ENCODE measurements at regions not wholly inside any gene's neighbourhood (a gene's known extent, or its start where the extent isn't known, plus 50 kb on each side); places are given as distances from the start of the nearest gene placed in this dataset.

GRCh38 chr12:90067791-90068190 is 359.2 kb upstream of the ATP2B1 start:
- DNase-seq = no peak

DNA sequence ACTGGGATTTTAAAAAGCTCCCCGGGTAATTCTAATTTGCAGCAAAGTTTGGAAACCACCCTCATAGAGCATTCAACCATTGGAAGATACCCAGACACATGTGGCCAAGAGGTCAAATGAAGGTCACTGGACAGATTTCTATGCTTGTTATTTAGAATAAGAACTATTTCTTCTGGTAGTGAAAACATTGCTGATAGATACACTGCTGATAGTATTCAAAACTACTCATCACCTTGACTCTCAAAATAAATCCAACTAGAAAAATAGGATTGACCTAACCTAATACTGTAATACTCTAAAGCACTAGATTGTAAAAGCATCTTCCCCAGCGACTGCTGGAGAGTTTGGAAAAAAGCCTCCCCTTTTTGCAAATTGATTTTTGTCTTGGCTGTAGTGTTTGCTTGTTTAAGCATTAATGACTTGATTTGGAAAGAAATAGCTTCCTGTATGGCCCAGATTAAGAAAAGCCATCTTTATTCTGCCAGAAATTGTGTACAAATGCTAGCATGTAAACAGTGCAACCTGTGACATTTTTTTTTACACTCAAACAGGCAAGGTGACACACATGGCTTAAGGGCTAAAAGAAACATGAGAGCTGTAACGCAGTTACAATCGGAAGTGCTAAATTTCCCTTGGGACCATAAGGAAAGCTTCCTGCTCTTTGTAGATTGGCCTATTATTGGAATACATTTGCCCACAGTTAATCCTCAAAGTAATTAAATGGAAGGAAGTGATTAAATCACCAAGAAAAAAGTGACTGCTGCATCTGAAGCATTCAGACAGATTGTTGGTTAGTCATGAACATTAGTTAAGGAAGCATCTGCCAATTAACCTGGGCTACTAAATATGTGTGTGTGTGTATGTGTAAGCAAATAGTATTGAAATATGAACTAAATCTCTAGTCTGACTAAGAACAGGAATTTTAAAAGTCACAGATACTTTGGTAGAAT is 356.5 kb upstream of the ATP2B1 start:
- DNase-seq = peak; percentile 22

- DNase-seq = no peak
Observed at GRCh38 chr12:90062799-90063198, 354.2 kb upstream of the ATP2B1 start.

- DNase-seq = no peak
Observed at GRCh38 chr12:90061809-90062208, 353.2 kb upstream of the ATP2B1 start.

DNA sequence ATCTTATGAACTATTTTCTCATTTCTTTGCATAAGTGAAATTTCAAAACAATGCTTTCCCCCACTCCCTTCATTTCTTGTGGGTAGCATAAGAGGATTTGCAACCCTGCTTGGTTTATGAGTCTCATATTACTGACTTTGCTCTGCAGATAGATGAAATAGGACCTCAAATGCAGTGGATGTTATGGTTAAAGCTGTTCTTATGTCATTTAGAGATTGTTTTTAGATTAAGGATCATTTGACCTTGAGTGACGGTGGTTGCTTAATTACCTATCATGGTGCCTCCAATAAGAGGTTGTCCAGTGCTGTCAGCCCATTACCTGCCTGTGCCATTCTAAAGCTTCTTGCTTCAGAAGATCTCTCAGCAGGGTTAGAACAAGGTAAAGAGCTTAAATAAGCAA is 351.4 kb upstream of the ATP2B1 start:
- no peak for DNase-seq

DNA sequence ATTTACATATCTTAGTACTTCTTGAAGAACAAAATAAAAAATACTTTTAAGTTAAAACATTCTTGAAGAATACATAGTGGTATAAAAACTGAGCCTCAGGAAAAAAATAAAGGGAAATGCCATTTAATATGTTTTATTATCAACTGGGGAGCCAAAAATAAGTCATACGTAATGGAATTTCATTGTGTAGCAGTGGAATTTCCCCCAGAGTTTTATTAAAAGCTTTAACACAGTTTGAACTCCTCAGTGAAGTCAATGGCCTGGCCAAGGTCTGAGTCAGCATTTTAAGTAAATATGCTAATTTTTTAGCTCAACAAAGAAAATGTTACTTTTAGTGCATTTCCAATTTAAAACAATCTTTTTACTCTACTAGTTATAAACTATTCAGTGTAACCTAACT is 350.1 kb upstream of the ATP2B1 start:
- no peak for DNase-seq

GRCh38 chr12:90055071-90055470 is 346.4 kb upstream of the ATP2B1 start:
- DNase-seq = no peak

DNA sequence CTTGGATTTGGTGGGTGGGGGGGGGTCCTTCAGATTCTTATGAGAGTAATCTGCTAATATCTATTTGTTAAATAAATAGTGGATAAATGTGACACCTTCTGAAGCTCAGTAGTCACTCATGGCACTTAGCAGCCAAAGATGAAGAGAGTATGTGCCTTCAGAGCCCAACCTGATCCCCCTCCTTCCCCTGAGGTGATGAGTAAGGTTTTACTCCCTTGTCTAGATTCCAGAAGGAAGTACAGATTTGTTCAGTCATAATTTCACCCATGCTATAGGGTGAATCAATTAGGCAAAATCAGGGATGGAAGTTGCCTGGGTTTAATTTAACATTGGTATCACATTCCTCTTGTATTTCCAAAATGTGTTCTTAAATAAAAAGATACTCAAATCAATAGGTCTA is 340.3 kb upstream of the ATP2B1 start:
- DNase-seq = no peak

- DNase-seq = no peak
Observed at GRCh38 chr12:90045559-90045958, 336.9 kb upstream of the ATP2B1 start.

DNA sequence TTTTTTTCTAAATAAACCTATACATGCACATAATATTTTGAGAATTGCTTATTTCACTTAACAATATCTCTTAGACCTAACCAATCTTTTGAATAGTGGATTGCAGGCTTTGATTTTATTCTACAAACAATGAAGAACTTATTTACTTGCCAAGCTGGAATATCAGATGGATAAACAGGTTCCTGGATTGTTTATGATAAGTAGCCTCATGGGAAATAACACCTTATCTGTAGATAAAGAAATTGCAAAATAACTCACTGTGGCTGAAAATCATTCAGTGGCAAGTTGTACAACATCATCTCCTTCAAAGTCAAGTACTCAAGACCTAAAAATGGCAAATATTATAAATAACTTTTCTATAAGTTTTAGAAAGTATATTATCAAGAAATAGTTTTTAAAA is 335.4 kb upstream of the ATP2B1 start:
- DNase-seq = no peak

- peak; percentile 15 for DNase-seq
Observed at GRCh38 chr12:90042920-90043641, 334.4 kb upstream of the ATP2B1 start.

DNA sequence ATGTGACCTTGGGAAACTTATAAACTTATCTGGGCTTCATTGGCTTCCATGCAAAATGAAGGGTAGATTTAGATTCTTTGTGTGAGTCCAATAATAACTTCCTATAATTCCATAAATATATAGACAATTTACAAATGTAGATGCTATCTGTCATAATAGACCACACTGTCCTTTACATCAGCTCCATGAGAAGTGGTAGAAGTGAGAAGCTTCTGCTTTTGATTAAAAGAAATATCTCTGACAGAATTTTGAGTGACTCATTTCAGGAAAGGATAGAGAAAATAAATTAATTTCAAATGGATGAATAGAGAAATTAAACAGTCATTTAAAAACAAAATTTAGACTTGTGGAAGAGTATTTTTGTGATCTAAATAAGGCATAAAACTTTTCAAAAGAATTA is 329.7 kb upstream of the ATP2B1 start:
- no peak for DNase-seq

DNA sequence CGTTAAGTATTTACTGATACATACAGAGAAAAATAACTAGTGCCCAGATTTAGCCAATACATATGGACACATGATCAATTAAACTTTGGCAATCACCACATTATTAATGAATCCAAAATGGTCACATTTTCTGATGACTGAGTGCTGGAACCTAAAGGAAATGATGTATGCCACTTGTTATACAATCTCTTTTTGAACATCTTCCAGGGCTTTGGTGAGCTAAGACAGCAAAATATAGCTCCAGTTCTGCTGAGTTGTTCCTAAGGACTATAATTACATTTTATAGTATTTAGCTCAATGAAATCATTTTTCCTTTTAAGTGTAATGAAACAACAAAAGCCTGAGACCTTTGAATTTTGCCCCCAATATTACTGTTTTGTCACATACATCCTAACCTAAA is 329.1 kb upstream of the ATP2B1 start:
- no peak for DNase-seq

DNA sequence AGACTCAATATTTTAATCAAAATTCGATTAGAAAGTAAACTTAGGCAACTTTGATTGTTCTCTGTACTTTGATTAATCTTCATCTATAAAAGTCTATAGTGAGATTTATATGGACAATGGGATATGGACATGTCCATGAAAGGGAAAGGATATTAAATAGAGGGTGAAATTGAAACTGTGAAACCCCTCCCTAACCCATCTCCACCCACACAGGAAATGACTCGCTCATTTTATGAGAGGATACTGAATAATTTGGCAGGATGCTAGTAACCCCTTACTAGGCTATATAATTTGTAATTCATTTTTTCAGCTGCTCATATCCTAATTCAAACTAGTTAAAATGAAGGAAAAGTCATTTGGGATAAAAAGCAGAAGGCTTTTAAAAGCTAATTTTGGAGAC is 328.0 kb upstream of the ATP2B1 start:
- no peak for DNase-seq

DNA sequence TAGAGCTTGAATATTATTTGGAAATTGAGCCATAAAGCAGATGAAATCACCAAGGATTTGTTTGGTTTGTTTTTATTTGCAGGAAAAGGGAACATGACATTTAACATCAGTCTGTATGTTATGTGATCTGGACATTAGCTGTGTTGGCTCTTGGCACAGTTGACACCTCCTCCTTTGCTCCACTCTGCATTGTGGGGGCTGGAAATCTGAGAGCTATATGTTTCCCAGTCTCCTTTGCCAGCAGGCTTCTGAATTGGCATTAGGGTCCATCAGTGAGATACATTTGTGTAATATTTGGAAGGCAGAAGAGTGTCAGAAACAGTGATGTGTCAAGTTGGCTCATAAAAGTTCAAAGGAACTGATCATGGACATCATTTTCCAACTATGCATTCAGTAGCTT is 322.1 kb upstream of the ATP2B1 start:
- no peak for DNase-seq

DNA sequence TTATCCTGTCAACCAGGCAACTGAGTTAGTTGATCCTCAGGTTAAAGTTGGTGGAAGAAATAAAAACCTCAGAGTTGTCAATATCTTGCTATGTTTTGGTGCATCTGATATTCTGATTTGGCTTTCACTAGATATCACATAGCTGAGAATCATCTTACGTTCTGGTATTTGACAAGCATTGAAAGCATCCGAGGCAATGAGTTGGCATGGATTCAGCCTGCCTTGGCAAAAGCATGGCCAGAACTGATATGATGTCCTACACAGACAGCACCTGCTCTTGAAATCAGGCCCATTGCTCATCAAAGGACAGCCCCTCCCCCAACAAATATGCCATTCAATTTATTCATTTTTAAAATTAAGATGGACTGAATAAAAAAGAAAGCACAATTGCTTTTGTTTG is 320.7 kb upstream of the ATP2B1 start:
- DNase-seq = no peak

DNA sequence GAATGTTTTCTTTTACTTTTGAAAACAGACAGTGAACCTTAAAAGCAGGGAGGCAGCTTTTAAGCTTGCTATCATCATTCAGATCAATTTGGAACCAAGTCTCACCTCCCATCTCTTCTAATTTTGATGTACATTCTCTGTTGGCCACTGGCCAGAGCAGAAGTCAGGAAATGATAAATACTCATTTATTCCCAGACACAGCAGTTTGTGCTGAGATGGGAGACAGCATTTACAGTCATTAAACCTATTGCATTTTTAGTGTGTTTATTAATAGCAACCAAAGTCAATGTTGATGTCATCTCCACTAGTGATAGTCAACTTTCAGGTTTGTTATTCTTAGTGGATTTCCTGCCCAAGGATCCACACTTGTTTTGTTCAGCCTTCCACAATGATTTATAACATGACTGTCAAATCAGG is 320.0 kb upstream of the ATP2B1 start:
- no peak for DNase-seq

- DNase-seq = no peak
Observed at GRCh38 chr12:90027889-90028634, 319.4 kb upstream of the ATP2B1 start.

- no peak for DNase-seq
Observed at GRCh38 chr12:90027041-90027440, 318.4 kb upstream of the ATP2B1 start.

GRCh38 chr12:90026516-90026915 is 317.9 kb upstream of the ATP2B1 start:
- DNase-seq = no peak

- no peak for DNase-seq
Observed at GRCh38 chr12:90024262-90024661, 315.6 kb upstream of the ATP2B1 start.

GRCh38 chr12:90023207-90023900 is 314.7 kb upstream of the ATP2B1 start:
- DNase-seq = no peak
